Muscle of leg (tissue), 3 donors: ENCODE measurements at regions not wholly inside any gene's neighbourhood (a gene's known extent, or its start where the extent isn't known, plus 50 kb on each side); places are given as distances from the start of the nearest gene placed in this dataset.

Experiments used
- DNase-seq: peaks from one replicate; pipeline ENCODE4 v3.0.0; 2013
- H3K27ac ChIP-seq: one replicate; pipeline ENCODE4 v1.5.1; 2013; ENCODE audit warnings: mild to moderate bottlenecking, low read length, control low read depth
- H3K27me3 ChIP-seq: one replicate; pipeline ENCODE4 v1.6.1; 2013; ENCODE audit warnings: low read length; ENCODE audit not compliant: control insufficient read depth, insufficient read depth
- H3K36me3 ChIP-seq: one replicate; pipeline ENCODE4 v1.6.1; 2013; ENCODE audit warnings: low read length; ENCODE audit not compliant: control insufficient read depth, insufficient read depth
- H3K4me1 ChIP-seq: one replicate; pipeline ENCODE4 v1.6.1; 2013; ENCODE audit warnings: low read length; ENCODE audit not compliant: control insufficient read depth, insufficient read depth
- H3K4me3 ChIP-seq: one replicate; pipeline ENCODE4 v1.5.1; 2013; ENCODE audit warnings: low read length, control low read depth
- H3K9me3 ChIP-seq: replicated peaks from 2 replicates; pipeline ENCODE4 v1.6.1; 2013; ENCODE audit warnings: low read depth, low read length; ENCODE audit not compliant: control insufficient read depth
- WGBS: methylation state at CpG from one replicate; pipeline ENCODE4 v1.1.5; 2013; ENCODE audit warnings: missing lambda C conversion rate; ENCODE audit not compliant: insufficient coverage; 5-methylcytosine and 5-hydroxymethylcytosine counted together

DNA sequence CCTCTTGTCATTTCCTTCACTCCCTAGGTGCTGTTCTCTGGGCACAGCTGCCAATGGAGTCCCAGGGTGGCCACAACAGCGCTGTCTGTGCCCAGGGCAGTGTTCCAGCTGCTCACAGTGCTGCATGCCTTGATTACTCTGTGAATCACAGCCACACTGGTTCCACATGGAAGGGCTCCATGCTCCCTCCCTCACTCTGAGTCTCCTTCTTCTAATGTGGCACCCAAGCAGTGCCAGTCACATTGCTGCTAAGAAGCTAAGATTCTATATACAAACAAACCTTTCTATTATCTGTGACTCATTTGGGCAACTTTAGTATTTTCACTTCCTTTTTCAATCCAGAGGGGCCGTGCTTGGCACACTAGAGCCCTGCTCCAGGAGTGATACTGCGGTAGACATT, 248.7 kb downstream of the TDRD3 start:
- no peak for DNase-seq
- Histone ChIP-seq H3K4me1 (no peaks in the 10 kb centered on the region), H3K27ac (no peak overlapping the region), H3K4me3 (no peak overlapping the region), H3K9me3 (no peaks in the 10 kb centered on the region), H3K36me3 (no peaks in the 10 kb centered on the region), H3K27me3 (no peaks in the 10 kb centered on the region)
- 75% methylated on average over 2 of the region's 3 CpGs for WGBS

DNA sequence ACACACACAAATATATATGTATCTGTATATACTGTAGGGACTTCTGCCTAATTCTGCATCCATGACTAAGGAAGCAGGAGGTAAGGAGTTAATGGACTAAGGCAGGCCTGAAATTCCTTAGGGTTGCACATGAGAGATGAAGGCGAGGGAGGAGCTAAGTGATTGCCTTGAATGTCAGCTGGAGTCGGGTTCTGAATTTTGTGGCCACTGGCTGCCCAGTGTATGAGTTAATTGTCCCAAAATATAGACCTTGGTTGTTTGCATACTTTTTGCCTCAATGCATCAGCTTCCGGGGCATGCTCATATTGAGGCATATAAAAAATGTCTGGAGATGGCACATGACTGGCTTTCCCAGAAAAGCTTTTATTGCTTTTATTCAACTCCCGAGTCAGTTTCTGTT, 245.5 kb downstream of the TDRD3 start:
- DNase-seq, result no peak
- H3K27ac ChIP-seq, result no peak overlapping the region
- H3K27me3 ChIP-seq, result no peaks in the 10 kb centered on the region
- no peaks in the 10 kb centered on the region for H3K4me1 ChIP-seq
- 15% methylated on average over 2 of the region's 4 CpGs for WGBS
- H3K9me3 ChIP-seq, result no peaks in the 10 kb centered on the region
- no peaks in the 10 kb centered on the region for H3K36me3 ChIP-seq
- H3K4me3 ChIP-seq, result no peak overlapping the region

DNA sequence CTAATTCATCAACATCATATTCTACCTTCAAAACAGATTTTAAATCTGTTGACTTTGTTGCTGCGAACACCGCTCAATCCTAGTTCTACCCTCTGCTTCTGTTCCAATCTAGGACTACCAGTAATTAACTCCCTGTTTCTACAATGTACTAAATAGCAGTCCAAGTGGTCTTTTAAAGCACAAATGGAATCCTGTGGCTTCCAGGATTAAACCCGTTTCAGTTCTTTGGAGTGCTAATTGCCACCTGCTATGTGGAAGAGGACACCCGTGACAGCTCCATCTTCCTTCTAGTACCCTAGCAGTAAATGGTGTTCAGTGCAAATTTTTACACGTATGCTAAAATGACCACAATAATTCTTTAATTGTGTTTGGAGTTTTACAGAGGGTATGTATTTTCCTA, 232.1 kb downstream of the TDRD3 start:
- DNase-seq, result no peak
- Histone ChIP-seq H3K9me3 (no peaks in the 10 kb centered on the region), H3K27ac (no peak overlapping the region), H3K4me3 (no peak overlapping the region), H3K27me3 (no peaks in the 10 kb centered on the region), H3K4me1 (no peaks in the 10 kb centered on the region), H3K36me3 (no peaks in the 10 kb centered on the region)
- WGBS, result 62% methylated on average over 3 of the region's 5 CpGs

DNA sequence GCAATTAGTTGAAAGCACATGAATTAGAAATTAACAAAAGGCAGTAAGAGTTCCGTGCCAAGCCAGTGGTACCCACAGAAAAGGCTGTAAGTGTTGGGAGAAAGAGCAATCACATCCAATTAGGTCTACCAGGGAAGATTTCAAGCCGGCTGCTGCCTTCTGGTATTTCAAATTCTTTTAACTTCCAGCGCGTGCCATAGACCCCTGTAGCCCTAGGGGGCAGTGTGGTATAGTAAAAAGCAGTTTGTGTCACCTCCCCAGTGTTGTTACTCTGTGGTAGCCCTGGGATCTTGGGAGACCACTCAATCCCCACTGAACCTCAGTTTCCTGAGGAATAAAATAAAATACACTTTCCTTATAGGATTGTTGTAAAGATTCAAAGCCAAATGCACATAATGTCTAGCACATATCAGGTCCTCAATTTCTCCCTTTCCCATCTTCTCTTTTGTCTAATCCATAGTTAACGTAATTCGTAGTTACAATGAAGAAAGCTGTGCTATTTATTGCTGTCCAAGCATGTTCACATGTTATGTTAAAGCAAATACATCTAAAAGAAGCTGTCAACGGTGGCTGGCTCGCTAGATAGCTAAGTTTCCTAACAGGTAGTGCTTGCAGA, 230.2 kb downstream of the TDRD3 start:
- no peak overlapping the region for H3K4me3 ChIP-seq
- H3K9me3 ChIP-seq, result no peaks in the 10 kb centered on the region
- no peak overlapping the region for H3K27ac ChIP-seq
- H3K27me3 ChIP-seq, result no peaks in the 10 kb centered on the region
- peak; percentile 22 for DNase-seq
- no peaks in the 10 kb centered on the region for H3K4me1 ChIP-seq
- H3K36me3 ChIP-seq, result no peaks in the 10 kb centered on the region
- 14% methylated on average over 1 of the region's 8 CpGs for WGBS
